HG03159 (cell line): ENCODE measurements at regions not wholly inside any gene's neighbourhood (a gene's known extent, or its start where the extent isn't known, plus 50 kb on each side); places are given as distances from the start of the nearest gene placed in this dataset.
"Not testable (repeated sequence)": the region's sequence is repeated elsewhere in the genome, so short reads cannot be mapped to it uniquely, and the experiment has no call there.

Source experiments
- ATAC-seq: cut with Tn5 transposase; IDR thresholded peaks from one replicate; pipeline ENCODE4 v1.9.1; 2021; ENCODE audit warnings: mild to moderate bottlenecking, moderate library complexity; ENCODE audit not compliant: unreplicated experiment

DNA sequence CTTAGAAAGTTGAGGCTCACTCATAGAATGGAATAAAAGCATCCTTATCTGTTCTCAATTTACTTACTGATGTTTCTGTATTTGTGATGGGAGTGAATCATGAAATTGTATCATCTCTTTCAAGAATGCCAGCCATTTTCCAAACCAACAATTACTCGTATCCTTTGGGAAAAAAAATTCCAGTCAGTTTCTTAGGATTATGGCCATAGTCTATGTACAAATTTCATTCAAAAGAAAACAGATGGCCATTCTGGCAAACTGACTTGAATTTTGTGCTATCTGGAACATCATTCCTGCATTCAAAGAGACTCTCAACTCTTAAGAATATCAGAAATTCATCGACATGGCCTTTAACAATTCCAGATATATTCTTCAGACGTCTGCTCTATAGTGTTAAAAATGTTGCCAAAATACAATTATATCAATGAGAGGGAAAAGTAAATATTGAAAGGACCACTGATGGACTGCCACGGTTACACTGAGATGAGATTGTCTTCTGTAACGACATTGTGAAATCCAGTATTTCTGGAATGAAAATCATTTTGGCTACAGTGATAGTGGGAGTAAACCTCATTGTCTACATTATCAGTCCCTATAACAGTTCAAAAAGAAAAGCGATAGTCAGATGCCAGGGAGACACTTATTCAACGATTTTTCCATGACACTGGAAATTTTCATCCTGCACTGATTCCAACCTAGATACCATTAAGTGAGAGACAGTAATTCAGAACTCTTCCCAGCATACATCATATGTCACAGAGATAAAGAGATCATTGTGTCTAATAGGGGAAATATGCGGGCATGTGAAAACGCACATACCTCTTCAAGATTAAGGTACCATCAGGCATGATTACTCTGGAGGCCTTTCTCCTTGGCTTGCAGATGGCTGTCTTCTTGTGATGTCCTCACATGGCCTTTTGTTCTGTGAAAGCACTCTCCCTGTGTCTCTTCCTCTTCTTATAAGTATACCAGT, 953.8 kb upstream of the ALCAM start:
- no peak for ATAC-seq

DNA sequence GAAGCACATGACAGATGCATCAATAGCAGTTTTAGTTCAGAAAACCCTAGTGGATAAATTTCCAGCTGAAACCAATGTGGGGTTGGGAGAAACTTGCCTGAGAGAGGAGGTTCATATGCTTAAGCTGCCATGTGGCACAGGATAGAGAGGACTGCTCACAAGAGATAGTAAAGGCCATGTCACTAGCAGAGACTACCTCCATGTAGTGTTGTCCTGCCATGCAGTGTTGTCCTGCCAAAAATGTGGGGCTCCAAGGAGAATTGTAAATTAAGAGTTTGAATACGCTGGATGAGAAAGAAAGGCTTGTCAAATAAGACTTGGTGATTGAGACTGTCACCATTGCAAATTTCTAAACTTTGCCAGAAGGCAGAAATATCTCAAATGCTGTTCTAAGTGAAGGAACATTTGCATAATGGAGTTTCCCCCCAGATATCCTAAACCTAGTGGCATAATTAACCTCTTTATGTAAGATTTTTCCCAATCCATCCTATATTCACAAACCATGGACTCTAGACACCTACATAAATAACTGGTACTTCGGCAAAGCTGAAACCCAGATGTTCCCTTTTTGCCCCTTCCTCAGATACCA, 938.3 kb upstream of the ALCAM start:
- no peak for ATAC-seq

DNA sequence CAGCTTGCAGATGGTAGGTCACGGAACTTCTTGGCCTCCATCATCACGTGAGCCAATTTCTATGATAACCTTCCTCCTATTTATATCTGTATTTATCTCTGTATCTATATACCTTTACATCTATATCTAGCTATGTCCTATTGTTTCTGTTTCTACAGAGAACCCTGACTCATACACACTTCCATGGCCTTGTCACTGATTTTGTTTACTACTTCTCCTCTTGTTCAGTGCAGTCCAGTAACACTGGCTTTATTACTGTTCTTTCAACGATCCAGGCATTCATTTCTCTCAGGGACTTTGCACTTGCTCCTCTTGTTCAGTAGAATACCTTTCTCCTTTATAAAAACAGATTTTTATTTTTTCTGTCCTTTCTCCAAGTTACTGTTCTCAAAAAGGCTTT, 937.0 kb upstream of the ALCAM start:
- ATAC-seq, result no peak

DNA sequence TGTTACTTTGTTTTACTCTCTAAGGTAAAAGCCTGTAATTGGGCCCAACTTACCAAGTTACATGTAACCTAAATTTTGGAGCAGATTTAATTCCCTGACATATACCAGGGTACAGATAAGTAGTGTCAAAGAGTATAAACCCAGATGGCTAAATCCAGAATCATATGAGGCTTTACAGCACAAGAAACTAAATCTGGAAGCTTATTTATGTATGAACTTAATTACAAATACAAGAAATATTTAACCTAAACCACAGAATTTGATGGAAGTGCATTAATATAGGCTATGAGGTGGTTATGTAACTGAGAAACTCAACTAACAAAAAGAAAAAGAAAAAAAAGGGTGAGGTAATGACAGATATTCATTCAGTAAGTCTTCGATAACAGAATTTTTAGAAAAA, 930.2 kb upstream of the ALCAM start:
- ATAC-seq, result no peak

DNA sequence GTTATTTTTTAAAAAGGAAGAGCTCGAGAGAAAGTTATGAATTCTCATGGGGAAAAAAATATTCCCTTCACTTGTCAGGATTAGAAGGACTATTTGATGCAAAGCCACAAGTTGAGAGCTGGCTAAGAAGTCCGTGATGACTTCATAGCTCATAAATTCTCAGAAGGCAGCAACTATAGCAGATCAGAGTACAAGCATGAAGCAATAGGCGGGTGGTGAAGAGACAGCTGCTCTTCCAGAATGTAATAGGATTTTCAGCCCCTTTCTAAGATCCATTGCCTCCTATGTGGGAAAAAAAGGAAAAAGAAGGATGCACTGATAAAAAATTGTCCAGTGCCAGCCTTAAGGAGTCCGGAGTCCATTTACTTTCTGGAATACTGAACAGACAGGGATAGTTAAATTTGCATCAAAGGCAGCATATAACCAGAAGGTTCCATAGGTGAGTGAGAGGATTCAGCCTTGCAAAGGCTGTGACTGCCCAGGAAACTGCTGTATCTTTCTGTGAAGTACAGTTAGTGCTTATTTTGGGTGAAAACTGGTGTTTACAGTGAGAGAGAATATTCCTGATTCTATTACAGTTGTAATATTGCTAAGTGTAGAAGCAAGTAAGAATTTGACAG, 929.5 kb upstream of the ALCAM start:
- ATAC-seq, result no peak

DNA sequence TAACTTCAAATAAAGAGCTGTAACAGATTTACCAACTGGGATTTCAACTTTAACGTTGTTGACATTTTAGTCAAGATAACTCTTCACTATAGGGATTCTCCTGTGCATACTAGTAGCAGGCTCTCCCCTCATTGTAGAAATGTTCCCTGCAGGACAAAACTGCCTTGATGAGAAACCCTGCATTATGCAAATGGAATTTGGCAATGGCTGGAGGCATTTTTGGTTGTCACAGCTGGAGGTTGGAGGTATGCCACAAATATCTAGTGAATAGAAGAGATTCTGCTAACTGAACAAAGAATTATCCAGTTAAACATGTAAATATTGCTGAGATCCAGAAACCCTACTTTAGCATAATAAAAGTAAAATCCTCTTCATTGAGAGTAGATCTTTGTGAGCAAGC, 928.8 kb upstream of the ALCAM start:
- no peak for ATAC-seq

DNA sequence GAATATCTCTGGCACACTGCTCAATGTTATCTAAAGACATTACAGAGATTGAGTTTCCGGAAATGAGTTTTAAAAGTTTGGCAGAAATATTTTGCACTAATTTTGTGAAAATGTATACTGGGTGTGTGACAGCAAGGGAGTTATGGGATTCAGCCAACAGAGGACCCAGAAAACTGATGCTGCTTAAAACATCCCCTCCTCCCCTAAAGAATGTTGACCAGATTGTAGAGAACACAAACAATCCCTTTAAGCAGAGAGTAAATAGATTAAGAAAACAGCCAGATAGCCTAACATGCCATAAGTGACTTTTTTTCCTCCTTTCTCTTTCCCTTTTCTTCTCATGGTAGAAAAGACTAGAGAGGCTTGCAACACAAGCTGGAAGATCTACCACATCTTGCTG, 928.0 kb upstream of the ALCAM start:
- no peak for ATAC-seq

DNA sequence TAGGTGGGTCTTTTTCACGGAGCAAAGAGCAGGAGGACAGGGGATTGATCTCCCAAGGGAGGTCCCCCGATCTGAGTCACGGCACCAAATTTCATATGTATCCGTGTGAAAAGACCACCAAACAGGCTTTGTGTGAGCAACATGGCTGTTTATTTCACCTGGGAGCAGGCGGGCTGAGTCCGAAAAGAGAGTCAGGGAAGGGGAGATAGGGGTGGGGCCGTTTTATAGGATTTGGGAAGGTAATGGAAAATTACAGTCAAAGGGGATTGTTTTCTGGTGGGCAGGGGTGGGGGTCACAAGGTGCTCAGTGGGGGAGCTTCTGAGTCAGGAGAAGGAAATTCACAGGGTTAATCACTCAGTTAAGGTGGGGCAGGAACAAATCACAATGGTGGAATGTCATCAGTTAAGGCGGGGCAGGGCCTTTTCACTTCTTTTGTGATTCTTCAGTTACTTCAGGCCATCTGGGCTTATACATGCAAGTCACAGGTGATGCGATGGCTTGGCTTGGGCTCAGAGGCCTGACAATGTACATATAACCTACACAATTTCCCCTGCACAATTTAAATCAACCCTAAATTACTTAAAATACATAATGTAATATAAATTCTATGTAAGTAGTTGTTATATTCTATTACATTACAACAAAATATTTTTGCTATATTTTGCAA, 921.3 kb upstream of the ALCAM start:
- not testable (repeated sequence) for ATAC-seq

DNA sequence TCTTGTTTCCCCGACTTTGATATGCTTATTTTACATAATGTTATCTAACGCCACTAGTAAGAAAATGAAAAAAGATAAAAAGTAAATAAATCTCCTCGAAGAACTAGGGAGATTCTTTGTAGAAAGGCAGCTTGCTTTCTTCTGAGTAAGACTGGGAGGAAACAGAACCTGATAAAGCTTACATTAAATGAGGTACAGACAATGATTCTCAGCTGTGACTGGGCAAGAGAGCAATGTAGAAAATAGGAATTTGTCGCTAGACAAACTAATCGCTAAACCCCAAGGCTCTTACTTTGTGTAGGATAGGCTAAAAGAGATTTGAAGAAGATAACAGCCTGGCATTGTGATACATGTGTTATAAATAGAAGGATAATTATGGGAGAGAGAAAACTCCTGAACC, 919.0 kb upstream of the ALCAM start:
- no peak for ATAC-seq

DNA sequence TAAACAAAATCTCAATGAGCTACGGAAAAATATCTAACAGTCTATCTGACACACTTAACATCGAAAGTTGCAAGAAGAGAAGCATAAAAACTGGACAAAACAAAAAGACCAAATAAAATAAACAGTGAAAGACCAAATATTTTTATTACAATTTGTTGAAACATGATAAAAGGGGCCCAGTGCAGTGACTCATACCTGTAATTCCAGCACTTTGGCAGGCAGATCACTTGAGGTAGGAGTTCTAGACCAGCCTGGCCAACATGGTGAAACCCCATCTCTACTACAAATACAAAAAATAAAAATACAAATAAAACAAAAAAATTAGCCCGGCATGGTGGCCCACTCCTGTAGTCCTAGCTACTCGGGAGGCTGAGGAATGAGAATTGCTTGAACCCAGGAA, 914.0 kb upstream of the ALCAM start:
- ATAC-seq, result no peak

DNA sequence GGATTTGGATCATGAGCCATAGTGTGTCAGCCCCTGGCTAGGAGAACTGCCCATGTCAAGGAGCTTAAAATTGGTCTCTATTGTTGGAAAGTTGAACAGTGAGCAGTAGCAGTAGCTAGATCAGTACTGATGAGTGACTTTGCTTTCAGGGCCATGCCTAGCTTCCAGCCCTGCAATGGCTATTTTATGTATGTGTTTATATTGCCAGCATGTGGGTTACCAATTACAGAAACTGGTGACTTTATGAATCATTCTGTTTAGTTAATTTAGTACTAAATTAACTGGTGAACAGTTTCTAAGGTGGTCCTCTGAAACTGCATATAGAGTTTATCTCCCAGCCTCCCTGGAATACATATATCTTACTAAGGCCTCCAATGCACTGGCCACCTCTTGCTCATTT, 908.1 kb upstream of the ALCAM start:
- no peak for ATAC-seq

DNA sequence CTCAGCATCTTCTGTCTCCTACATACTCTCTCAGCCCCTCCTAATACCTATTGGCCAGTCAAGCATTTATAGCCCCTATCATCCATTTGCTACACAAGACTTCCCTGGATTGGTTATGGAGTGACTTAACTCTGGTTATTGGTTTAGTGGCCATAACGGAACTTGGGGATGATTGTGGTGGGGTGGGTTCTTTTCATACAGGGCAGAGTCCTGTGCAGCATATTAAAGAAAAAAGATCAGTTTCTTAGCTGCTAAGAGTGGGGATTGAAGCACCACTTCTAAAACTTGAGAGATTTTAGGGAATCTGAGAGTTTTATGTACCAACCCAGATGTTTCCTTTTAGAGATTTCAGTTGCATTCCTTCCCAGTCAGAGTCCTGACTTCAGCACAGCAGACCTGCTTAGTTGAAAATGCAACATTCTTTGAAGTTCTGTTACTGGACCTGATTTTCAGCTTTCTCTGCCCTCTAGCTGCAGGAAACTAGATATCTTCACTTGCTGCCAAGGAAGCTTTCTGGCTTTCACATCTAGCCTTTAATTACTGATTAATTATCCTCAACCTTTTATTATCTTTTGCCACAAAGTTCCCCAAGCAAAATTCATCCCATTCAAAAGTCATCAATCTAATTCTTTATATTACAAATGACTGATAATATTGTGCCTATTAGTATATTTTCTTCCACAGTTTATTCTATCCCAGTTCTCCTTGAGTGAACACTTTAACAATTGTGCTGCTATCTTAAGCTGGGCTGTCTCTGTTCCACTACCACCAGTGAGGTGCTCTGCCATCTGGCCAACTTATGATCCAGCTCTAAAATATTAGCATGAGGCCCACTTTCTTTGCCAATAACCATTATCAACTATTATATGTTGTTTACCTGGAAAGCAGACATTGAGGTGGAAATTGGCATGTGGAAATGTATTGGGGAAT, 906.0 kb upstream of the ALCAM start:
- ATAC-seq, result peak; percentile 62

DNA sequence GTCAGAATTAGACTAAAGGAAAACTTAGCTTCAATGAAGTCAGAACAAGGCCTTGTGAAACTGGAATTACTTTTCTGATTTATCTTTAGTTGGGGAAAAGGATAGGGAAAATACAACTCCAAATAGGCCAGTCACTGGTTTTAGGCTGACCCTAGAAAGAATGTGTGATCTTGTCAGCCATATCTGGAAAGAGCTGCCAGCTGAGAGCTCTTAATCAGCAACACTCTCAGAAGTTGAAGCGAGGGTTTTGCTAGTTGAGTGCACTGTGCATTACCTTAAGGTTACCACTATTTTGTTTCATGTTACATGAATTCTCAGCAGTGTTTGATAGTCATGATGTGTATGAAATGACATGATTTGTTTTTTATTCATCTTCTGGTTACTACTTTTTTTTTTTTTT, 905.3 kb upstream of the ALCAM start:
- no peak for ATAC-seq

DNA sequence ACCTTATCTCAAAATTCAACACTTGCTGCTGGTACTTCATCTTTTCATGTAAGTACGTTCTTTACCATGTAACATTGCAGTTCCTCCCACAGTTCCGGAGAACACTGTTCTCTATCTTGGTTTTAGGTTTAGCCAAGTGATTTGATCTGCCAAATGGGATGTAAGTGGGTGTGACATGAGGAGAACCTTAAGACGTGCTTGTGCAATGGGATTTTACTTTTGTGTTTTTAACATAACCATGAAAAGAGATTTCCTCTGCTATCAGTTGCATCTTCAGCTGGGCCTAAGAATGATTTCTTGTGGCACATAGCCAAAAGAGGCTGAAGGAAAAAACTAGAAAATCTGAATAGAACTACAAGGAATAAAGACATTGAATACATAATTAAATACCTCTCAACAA, 894.5 kb upstream of the ALCAM start:
- no peak for ATAC-seq

DNA sequence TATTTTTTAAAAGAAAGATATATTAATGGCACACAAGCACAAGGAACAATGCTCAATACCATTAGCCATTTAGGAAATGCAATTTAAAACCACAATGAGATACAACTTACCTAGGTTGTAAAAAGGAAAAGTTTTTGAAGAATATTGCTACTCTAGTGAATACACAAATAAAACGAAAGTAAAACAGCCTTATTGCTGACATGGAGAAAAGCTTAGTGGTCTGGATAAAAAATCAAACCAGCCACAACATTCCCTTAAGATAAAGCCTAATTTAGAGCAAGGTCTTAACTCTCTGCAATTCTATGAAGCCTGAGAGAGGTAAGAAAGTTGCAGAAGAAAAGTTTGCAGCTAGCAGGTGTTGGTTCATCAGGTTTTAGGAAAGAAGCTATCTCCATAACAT, 892.7 kb upstream of the ALCAM start:
- no peak for ATAC-seq

DNA sequence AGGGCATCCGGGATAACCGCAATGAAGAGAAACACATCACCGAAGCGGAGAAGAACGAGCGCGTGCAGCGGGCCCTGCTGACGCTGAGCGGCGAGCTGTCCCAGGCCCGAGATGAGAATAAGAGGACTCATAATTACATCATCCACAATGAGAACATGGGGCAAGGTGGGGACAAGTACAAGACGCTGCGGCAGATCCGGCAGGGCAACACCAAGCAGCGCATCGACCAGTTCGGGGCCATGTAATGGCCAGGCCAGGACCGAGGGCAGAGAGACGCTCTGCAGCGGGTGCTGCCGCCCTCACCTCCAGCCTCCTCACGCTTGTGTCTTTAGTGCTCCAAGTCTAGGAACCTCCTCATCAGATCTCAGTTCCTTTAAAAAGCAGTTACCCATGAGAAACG, 863.7 kb upstream of the ALCAM start:
- ATAC-seq, result no peak

DNA sequence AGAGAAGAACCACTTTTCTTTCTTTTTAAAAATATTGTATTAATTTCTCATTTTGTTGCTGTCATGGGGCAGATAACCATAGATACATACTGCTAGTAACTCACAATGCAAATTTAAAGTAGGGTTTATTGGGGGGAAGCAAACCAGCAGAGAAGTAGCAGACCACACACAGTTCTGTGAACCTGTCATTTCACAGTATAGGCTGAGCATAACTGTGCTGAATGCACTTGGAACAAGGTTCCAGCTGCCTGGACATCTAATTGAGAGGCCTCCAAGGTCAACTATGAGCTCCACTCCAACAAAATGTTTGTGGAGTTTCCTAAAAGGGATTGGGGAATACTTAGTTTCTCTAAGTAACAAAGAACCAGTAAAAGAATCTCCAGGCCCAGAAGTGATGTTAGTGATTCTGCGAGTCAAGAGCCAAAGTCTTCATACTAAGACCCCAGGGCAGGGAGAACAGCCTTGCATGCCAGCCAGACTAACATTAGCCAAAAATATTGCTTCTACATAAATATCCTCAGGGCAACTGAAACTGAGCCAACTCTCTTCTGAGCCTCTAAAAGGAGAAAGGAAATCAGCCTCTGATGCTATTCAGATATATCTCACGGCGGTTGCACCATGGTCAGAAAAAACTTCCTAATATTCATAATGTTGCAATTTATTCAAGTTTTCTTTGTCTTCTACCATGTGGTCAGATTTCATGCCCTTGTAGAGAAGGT, 856.4 kb upstream of the ALCAM start:
- ATAC-seq, result no peak

DNA sequence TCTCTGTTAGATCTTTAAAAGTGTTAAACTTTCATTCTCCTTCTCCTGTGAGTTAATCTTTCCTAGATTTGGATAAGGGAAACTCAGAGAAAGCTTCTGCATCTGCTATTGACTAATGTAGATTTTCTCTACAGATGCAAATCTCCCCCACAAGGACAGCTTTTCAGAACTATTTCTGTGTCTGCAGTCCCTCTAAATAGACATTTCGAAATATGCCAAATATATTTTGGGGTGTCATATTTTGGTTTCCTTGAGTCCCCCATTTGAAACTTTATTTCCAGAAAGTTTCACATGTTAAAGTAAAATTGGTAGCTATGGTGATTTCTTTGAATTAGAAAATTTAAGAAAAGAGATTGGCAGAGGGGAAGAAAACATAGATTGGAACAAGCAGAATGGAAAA, 852.3 kb upstream of the ALCAM start:
- ATAC-seq, result no peak

DNA sequence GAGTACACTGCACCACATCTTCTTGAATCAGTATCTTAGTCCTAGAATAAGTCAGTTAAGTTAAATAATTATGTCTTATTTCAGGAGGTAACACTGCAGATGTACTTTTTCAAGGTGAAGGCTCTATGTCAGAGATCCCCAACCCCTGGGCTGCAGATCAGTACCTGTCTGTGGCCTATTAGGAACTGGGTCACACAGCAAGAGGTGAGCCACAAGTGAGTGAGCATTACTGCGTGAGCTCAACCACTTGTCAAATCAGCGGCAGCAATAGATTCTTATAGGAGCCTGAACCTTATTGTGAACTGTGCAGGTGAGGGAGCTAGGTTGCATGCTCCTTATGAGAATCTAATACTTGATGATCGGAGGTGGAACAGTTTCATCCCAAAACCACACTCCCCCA, 851.9 kb upstream of the ALCAM start:
- ATAC-seq, result no peak

DNA sequence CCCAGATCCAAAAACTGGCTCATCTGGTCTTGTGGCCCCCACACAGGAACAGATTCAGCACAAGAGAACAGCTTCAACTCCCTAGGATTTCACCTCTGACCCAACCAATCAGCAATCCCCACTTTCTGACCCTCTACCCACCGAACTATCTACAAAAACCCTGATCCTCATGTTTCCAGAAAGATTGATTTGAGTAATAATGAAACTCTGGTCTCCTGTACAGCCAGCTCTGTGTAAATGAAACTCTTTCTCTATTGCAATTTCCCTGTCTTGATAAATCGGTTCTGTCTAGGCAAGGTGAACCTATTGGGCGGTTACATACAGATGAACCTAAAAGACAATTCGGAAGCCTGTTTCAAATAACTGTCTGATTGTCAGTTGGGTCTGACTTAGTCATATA, 847.6 kb upstream of the ALCAM start:
- peak; percentile 42 for ATAC-seq
